ENCODE measurements at regions not wholly inside any gene's neighbourhood (a gene's known extent, or its start where the extent isn't known, plus 50 kb on each side); places are given as distances from the start of the nearest gene placed in this dataset.
A peak's percentile ranks its signal among the peaks of the same experiment; 100 is the strongest.

GRCh38 chr16:6081320-6081976, 983.9 kb upstream of the EEF2KMT start:
- no peaks in the 10 kb centered on the region for H3K36me3 Mint-ChIP-seq (ENCODE audit: low read depth)
- peaks cover 15% of the 10 kb centered on the region for H3K27me3 Mint-ChIP-seq (ENCODE audit: low read depth)
- peak; percentile 61 to 78 (median 63) for TF ChIP-seq CTCF (IDR thresholded peaks at IDR 0.05; ENCODE audit: unreplicated experiment in 3 of 3)
- no peak overlapping the region for H3K4me3 Mint-ChIP-seq
- no peaks in the 10 kb centered on the region for H3K4me1 Mint-ChIP-seq
- H3K27ac Mint-ChIP-seq, result no peak overlapping the region
- no peaks in the 10 kb centered on the region for H3K9me3 Mint-ChIP-seq

- no peaks in the 10 kb centered on the region for H3K27me3 Mint-ChIP-seq (ENCODE audit: low read depth)
- no peak overlapping the region for H3K4me3 Mint-ChIP-seq
- no peak for TF ChIP-seq CTCF (IDR thresholded peaks at IDR 0.05; ENCODE audit: unreplicated experiment in 3 of 3)
Observed at GRCh38 chr16:6076631-6077030, 979.0 kb upstream of the EEF2KMT start.

GRCh38 chr16:6068063-6068462, 970.5 kb upstream of the EEF2KMT start:
- H3K27me3 Mint-ChIP-seq (ENCODE audit: low read depth), result peaks cover 11% of the 10 kb centered on the region
- no peak for TF ChIP-seq CTCF (IDR thresholded peaks at IDR 0.05; ENCODE audit: unreplicated experiment in 3 of 3)
- H3K4me3 Mint-ChIP-seq, result no peak overlapping the region

More at GRCh38 chr16:6076631-6077030, 979.0 kb upstream of the EEF2KMT start:
- Mint-ChIP-seq H3K27ac (no peak overlapping the region), H3K36me3 (ENCODE audit: low read depth) (no peaks in the 10 kb centered on the region), H3K9me3 (no peaks in the 10 kb centered on the region), H3K4me1 (no peaks in the 10 kb centered on the region)

GRCh38 chr16:6066652-6067051, 969.1 kb upstream of the EEF2KMT start:
- no peak for TF ChIP-seq CTCF (IDR thresholded peaks at IDR 0.05; ENCODE audit: unreplicated experiment in 3 of 3)
- H3K9me3 Mint-ChIP-seq, result no peaks in the 10 kb centered on the region
- H3K27ac Mint-ChIP-seq, result no peak overlapping the region
- H3K4me3 Mint-ChIP-seq, result no peak overlapping the region
- peaks cover 12% of the 10 kb centered on the region for H3K27me3 Mint-ChIP-seq (ENCODE audit: low read depth)
- H3K4me1 Mint-ChIP-seq, result no peaks in the 10 kb centered on the region
- H3K36me3 Mint-ChIP-seq (ENCODE audit: low read depth), result no peaks in the 10 kb centered on the region

More at GRCh38 chr16:6068063-6068462, 970.5 kb upstream of the EEF2KMT start:
- Mint-ChIP-seq H3K4me1 (no peaks in the 10 kb centered on the region), H3K36me3 (ENCODE audit: low read depth) (no peaks in the 10 kb centered on the region), H3K27ac (no peak overlapping the region), H3K9me3 (no peaks in the 10 kb centered on the region)

- Mint-ChIP-seq H3K36me3 (ENCODE audit: low read depth) (no peaks in the 10 kb centered on the region), H3K4me1 (no peaks in the 10 kb centered on the region), H3K27me3 (ENCODE audit: low read depth) (peaks cover 12% of the 10 kb centered on the region), H3K4me3 (no peak overlapping the region), H3K27ac (no peak overlapping the region), H3K9me3 (no peaks in the 10 kb centered on the region)
- TF ChIP-seq CTCF (IDR thresholded peaks at IDR 0.05; ENCODE audit: unreplicated experiment in 3 of 3), result no peak
Observed at GRCh38 chr16:6063526-6063925, 965.9 kb upstream of the EEF2KMT start.

GRCh38 chr16:6059671-6060070, 962.1 kb upstream of the EEF2KMT start:
- Mint-ChIP-seq H3K27ac (no peak overlapping the region), H3K9me3 (no peaks in the 10 kb centered on the region), H3K36me3 (ENCODE audit: low read depth) (no peaks in the 10 kb centered on the region), H3K27me3 (ENCODE audit: low read depth) (peaks cover 6% of the 10 kb centered on the region), H3K4me3 (no peak overlapping the region), H3K4me1 (no peaks in the 10 kb centered on the region)
- TF ChIP-seq CTCF (IDR thresholded peaks at IDR 0.05; ENCODE audit: unreplicated experiment in 3 of 3), result no peak

Measured in nephron (organoid).